Caco-2 (cell line): ENCODE measurements at regions not wholly inside any gene's neighbourhood (a gene's known extent, or its start where the extent isn't known, plus 50 kb on each side); places are given as distances from the start of the nearest gene placed in this dataset.

ENCODE experiments used
- BruUV-seq: library from RNA; stranded (reverse); fragments of 400-500 nt; replicated peaks from 2 replicates; lab custom pipeline; 2021; lab: Mats Ljungman, UMichigan
- CTCF ChIA-PET: fragments of 300-600 bp; sonication (Branson Sonifier 250); formaldehyde crosslinking; loops from one replicate; lab custom pipeline; 2022; ENCODE audit warnings: antibody characterized with exemption; lab: Charles Lee
- POLR2A ChIA-PET: fragments of 300-600 bp; sonication (Branson Sonifier 250); formaldehyde crosslinking; loops from one replicate; lab custom pipeline; 2022; ENCODE audit warnings: antibody characterized with exemption; lab: Charles Lee
- DNase-seq, 2 experiments: peaks; one replicate each; pipeline versions ENCODE4 v3.0.0 to v3.0.0-alpha.2; 2020 to 2022
- H3K27me3 ChIP-seq: replicated peaks from 2 replicates; pipeline ENCODE4 v1.6.0; 2011; ENCODE audit warnings: low read length; ENCODE audit not compliant: control insufficient read depth, insufficient read depth
- H3K36me3 ChIP-seq: 2 replicates; pipeline ENCODE4 v1.5.1; 2011; ENCODE audit warnings: low read length; ENCODE audit not compliant: control insufficient read depth, insufficient read depth
- H3K4me1 ChIP-seq: fragments of 250-450 bp; sonication (Bioruptor Pico); 2 replicates; pipeline ENCODE4 v1.5.1; 2020; ENCODE audit warnings: mild to moderate bottlenecking
- H3K4me3 ChIP-seq: 2 replicates; pipeline ENCODE4 v1.5.1; 2011; ENCODE audit warnings: low read depth, mild to moderate bottlenecking, control low read depth, low read length
- H3K9me3 ChIP-seq: fragments of 250-450 bp; sonication (Bioruptor Pico); 2 replicates; pipeline ENCODE4 v1.5.1; 2020; ENCODE audit warnings: mild to moderate bottlenecking, moderate library complexity
- H3K27ac Mint-ChIP-seq: one replicate; pipeline ENCODE4 v1.8.0; 2022; ENCODE audit warnings: mixed read lengths; ENCODE audit not compliant: unreplicated experiment
- H3K27me3 Mint-ChIP-seq: one replicate; pipeline ENCODE4 v1.8.0; 2022; ENCODE audit warnings: mixed read lengths; ENCODE audit not compliant: insufficient read depth, unreplicated experiment
- H3K36me3 Mint-ChIP-seq: one replicate; pipeline ENCODE4 v1.8.0; 2022; ENCODE audit warnings: mild to moderate bottlenecking, mixed read lengths; ENCODE audit not compliant: insufficient read depth, unreplicated experiment
- H3K4me1 Mint-ChIP-seq: one replicate; pipeline ENCODE4 v1.8.0; 2022; ENCODE audit warnings: low read depth, mixed read lengths; ENCODE audit not compliant: unreplicated experiment
- H3K4me3 Mint-ChIP-seq: one replicate; pipeline ENCODE4 v1.8.0; 2022; ENCODE audit warnings: mild to moderate bottlenecking, moderate library complexity, mixed read lengths; ENCODE audit not compliant: unreplicated experiment
- H3K9me3 Mint-ChIP-seq: one replicate; pipeline ENCODE4 v1.8.0; 2022; ENCODE audit warnings: mixed read lengths; ENCODE audit not compliant: unreplicated experiment
- intact Hi-C: fragments of 100-400 bp; cut with micrococcal nuclease; formaldehyde crosslinking; loops from one replicate; pipeline ENCODE4 v1.10.0; 2022; ENCODE audit not compliant: unreplicated experiment
- TF ChIP-seq, protein P1 (sequence below), 2 experiments: fragments of 200-600 bp in 1 of 2; IDR thresholded peaks; 1 replicate in 1 of 2; 2 replicates in 1 of 2; pipeline versions ENCODE4 v1.5.1 to v1.8.0; 2011 to 2022; ENCODE audit warnings: antibody characterized with exemption in 1 of 2, control low read depth in 1 of 2, inconsistent platforms in 1 of 2, low read depth in 1 of 2, low read length in 1 of 2, mild to moderate bottlenecking in 1 of 2, moderate library complexity in 1 of 2; ENCODE audit not compliant: insufficient read depth in 1 of 2, severe bottlenecking in 1 of 2, unreplicated experiment in 1 of 2

DNA sequence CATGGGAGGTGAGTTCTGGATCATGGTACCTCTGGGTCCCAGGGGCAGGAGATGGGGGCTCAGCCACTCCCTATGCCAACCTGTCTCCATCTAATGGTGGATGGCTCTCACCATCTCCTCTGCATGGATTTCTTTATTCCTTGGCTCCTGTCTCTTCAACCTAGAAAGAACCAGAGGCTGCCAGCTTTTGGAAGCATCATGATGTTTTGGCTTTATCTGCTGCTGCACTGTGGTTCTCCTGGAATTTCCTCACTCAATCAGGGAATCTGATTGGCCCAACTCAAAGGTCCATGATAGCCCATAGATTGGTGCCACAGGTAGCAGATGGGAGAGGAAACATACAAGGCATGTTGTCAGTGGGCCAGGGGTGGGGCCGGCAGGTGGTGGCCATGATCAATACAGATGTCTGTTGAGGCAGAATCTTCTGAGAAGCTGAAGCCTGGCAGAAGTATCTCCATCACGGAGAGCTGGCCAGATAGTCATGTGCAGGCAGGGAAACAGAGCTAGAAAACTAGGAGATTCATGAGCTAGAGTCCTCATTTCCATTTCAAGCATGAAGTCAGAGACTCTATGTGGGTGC is 158.2 kb downstream of the MACROH2A1 start:
- Mint-ChIP-seq H3K4me3 (no peak overlapping the region), H3K36me3 (no peaks in the 10 kb centered on the region), H3K27me3 (no peaks in the 10 kb centered on the region), H3K4me1 (peaks cover 4% of the 10 kb centered on the region), H3K27ac (no peak overlapping the region), H3K9me3 (no peaks in the 10 kb centered on the region)
- peak in 1 of 2 experiments; percentile 11 for DNase-seq
- no peaks in the 10 kb centered on the region for H3K9me3 ChIP-seq
- no peak overlapping the region for H3K4me3 ChIP-seq
- ChIA-PET POLR2A (no interaction called here), CTCF (no interaction called here)
- intact Hi-C loops: no loop called here
- H3K27me3 ChIP-seq: no peaks in the 10 kb centered on the region
- BruUV-seq: no TSS peak
- TF ChIP-seq, protein P1, sequence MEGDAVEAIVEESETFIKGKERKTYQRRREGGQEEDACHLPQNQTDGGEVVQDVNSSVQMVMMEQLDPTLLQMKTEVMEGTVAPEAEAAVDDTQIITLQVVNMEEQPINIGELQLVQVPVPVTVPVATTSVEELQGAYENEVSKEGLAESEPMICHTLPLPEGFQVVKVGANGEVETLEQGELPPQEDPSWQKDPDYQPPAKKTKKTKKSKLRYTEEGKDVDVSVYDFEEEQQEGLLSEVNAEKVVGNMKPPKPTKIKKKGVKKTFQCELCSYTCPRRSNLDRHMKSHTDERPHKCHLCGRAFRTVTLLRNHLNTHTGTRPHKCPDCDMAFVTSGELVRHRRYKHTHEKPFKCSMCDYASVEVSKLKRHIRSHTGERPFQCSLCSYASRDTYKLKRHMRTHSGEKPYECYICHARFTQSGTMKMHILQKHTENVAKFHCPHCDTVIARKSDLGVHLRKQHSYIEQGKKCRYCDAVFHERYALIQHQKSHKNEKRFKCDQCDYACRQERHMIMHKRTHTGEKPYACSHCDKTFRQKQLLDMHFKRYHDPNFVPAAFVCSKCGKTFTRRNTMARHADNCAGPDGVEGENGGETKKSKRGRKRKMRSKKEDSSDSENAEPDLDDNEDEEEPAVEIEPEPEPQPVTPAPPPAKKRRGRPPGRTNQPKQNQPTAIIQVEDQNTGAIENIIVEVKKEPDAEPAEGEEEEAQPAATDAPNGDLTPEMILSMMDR (IDR thresholded peaks at IDR 0.05; ENCODE audit: insufficient read depth in 1 of 2, low read depth in 1 of 2, low read length in 1 of 2, severe bottlenecking in 1 of 2, unreplicated experiment in 1 of 2): no peak
- H3K4me1 ChIP-seq: no peaks in the 10 kb centered on the region
- no peaks in the 10 kb centered on the region for H3K36me3 ChIP-seq

DNA sequence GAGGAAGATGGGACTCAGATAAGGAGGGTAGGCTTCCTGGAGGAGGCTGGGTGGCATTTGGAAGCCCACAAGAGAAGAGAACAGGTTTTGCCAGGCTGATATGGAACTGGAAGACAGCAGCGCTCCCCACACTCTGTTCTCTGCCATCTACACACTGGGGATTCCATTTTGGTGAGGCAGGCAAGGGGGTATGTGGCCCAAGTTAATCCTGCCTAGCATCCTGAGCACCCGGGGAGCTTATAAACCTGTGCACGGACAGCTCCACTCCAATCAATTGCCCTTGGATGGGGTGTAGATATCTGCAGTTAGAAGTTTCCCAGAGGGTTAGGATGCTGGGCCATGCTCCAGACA is 158.8 kb downstream of the MACROH2A1 start:
- POLR2A ChIA-PET: no interaction called here
- Mint-ChIP-seq H3K27me3 (no peaks in the 10 kb centered on the region), H3K9me3 (no peaks in the 10 kb centered on the region), H3K36me3 (no peaks in the 10 kb centered on the region), H3K4me1 (no peaks in the 10 kb centered on the region), H3K4me3 (no peak overlapping the region), H3K27ac (no peak overlapping the region)
- H3K4me3 ChIP-seq: no peak overlapping the region
- no peaks in the 10 kb centered on the region for H3K36me3 ChIP-seq
- TF ChIP-seq, protein P1 (IDR thresholded peaks at IDR 0.05; ENCODE audit: insufficient read depth in 1 of 2, low read depth in 1 of 2, low read length in 1 of 2, severe bottlenecking in 1 of 2, unreplicated experiment in 1 of 2): no peak
- intact Hi-C loops: no loop called here
- H3K27me3 ChIP-seq: no peaks in the 10 kb centered on the region
- H3K9me3 ChIP-seq: no peaks in the 10 kb centered on the region
- BruUV-seq: no TSS peak
- H3K4me1 ChIP-seq: no peaks in the 10 kb centered on the region
- CTCF ChIA-PET: no interaction called here
- DNase-seq: no peak

DNA sequence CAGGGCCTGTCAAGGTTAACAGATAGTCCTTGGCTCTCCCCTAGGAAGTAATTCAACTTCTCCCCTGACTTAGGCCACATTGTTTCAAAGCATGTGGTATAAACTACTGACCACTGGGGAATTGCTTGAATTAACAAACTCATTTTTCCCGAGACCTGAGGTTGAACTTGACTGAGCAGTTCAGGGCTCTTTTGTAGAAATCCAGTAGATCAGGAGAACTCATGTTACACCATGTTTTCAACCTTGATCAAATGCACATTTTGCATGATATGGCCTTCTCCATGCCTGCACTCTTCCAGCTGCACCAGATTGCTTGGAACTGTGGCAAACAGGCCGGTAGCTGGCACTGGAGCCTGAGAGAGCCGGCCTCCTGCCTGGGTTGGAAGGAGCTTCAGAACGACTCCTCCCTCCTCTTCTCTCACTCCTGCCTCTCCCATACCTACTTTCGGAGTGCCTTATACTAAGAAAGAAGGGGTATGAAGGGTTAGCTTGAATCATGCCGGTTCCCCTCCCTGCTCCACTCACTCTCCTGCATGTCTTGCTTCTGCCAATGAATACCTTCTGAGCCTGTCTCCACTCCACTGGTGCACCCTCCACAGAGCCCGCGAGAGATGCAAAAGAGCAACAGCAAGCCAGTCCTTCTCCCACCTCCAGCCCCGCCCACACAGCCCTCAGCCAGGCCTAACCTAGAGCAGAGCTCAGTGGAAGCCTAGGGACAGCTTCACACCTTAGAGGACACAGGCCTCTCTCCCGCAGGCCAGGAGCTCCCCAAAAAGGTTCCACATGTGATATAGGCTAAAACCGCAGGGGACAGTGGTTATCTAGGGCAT is 159.4 kb downstream of the MACROH2A1 start:
- ChIA-PET POLR2A (no interaction called here), CTCF (no interaction called here)
- Mint-ChIP-seq H3K4me3 (no peak overlapping the region), H3K4me1 (no peaks in the 10 kb centered on the region), H3K9me3 (no peaks in the 10 kb centered on the region), H3K27me3 (no peaks in the 10 kb centered on the region), H3K36me3 (no peaks in the 10 kb centered on the region), H3K27ac (no peak overlapping the region)
- Histone ChIP-seq H3K36me3 (no peaks in the 10 kb centered on the region), H3K9me3 (no peaks in the 10 kb centered on the region), H3K4me1 (no peaks in the 10 kb centered on the region), H3K27me3 (no peaks in the 10 kb centered on the region), H3K4me3 (no peak overlapping the region)
- no TSS peak for BruUV-seq
- peak in 1 of 2 experiments; percentile 26 for DNase-seq
- intact Hi-C loops: no loop called here
- TF ChIP-seq, protein P1 (IDR thresholded peaks at IDR 0.05; ENCODE audit: insufficient read depth in 1 of 2, low read depth in 1 of 2, low read length in 1 of 2, severe bottlenecking in 1 of 2, unreplicated experiment in 1 of 2): no peak
